Glutamatergic neuron (in vitro differentiated cells): ENCODE measurements at regions not wholly inside any gene's neighbourhood (a gene's known extent, or its start where the extent isn't known, plus 50 kb on each side); places are given as distances from the start of the nearest gene placed in this dataset.

ENCODE experiments used
- DNase-seq: peaks from one replicate; pipeline ENCODE4 v3.0.0; 2022
- H3K27ac Mint-ChIP-seq: one replicate; pipeline ENCODE4 v1.8.0; 2020; ENCODE audit warnings: mild to moderate bottlenecking, mixed read lengths, inconsistent platforms; ENCODE audit not compliant: unreplicated experiment
- H3K27me3 Mint-ChIP-seq: one replicate; pipeline ENCODE4 v1.8.0; 2020; ENCODE audit warnings: mild to moderate bottlenecking, moderate library complexity, mixed read lengths, inconsistent platforms; ENCODE audit not compliant: unreplicated experiment
- H3K36me3 Mint-ChIP-seq: one replicate; pipeline ENCODE4 v1.8.0; 2020; ENCODE audit warnings: mild to moderate bottlenecking, mixed read lengths, inconsistent platforms; ENCODE audit not compliant: unreplicated experiment
- H3K4me1 Mint-ChIP-seq: one replicate; pipeline ENCODE4 v1.8.0; 2020; ENCODE audit warnings: mild to moderate bottlenecking, low read depth, mixed read lengths, inconsistent platforms; ENCODE audit not compliant: unreplicated experiment
- H3K4me3 Mint-ChIP-seq: one replicate; pipeline ENCODE4 v1.8.0; 2020; ENCODE audit warnings: mild to moderate bottlenecking, mixed read lengths, inconsistent platforms; ENCODE audit not compliant: unreplicated experiment
- H3K9me3 Mint-ChIP-seq: one replicate; pipeline ENCODE4 v1.8.0; 2020; ENCODE audit warnings: mild to moderate bottlenecking, moderate library complexity, mixed read lengths, inconsistent platforms; ENCODE audit not compliant: unreplicated experiment
- TF ChIP-seq, protein P1 (sequence below): fragments of 200-600 bp; sonication (generic); IDR thresholded peaks from one replicate; pipeline ENCODE4 v1.5.0; 2021; ENCODE audit not compliant: partially characterized antibody, unreplicated experiment

DNA sequence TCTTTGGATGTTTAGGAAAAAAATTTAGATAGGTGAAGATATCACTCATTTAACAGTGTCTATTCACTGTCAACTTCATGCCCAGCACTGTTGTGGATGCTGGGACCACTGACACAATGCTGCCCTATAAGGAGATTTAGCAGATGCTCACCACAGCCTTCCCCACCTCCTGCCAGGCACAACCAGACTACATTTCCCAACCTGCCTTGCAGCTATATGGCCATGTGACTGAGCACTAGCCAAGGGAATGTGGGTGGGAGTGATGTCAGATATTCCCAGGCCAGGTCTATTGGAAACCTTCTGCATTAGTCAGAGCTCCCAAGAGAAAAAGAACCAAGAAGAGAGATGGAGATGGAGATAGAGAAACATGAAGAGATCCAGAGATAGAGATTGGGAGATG lies 302.6 kb upstream of the TAS2R1 start:
- peaks cover 1% of the 10 kb centered on the region for H3K9me3 Mint-ChIP-seq
- no peak overlapping the region for H3K27ac Mint-ChIP-seq
- H3K4me3 Mint-ChIP-seq, result no peak overlapping the region
- no peak for DNase-seq
- no peaks in the 10 kb centered on the region for H3K36me3 Mint-ChIP-seq
- no peaks in the 10 kb centered on the region for H3K27me3 Mint-ChIP-seq
- H3K4me1 Mint-ChIP-seq, result no peaks in the 10 kb centered on the region
- TF ChIP-seq, protein P1, sequence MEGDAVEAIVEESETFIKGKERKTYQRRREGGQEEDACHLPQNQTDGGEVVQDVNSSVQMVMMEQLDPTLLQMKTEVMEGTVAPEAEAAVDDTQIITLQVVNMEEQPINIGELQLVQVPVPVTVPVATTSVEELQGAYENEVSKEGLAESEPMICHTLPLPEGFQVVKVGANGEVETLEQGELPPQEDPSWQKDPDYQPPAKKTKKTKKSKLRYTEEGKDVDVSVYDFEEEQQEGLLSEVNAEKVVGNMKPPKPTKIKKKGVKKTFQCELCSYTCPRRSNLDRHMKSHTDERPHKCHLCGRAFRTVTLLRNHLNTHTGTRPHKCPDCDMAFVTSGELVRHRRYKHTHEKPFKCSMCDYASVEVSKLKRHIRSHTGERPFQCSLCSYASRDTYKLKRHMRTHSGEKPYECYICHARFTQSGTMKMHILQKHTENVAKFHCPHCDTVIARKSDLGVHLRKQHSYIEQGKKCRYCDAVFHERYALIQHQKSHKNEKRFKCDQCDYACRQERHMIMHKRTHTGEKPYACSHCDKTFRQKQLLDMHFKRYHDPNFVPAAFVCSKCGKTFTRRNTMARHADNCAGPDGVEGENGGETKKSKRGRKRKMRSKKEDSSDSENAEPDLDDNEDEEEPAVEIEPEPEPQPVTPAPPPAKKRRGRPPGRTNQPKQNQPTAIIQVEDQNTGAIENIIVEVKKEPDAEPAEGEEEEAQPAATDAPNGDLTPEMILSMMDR, result no peak

DNA sequence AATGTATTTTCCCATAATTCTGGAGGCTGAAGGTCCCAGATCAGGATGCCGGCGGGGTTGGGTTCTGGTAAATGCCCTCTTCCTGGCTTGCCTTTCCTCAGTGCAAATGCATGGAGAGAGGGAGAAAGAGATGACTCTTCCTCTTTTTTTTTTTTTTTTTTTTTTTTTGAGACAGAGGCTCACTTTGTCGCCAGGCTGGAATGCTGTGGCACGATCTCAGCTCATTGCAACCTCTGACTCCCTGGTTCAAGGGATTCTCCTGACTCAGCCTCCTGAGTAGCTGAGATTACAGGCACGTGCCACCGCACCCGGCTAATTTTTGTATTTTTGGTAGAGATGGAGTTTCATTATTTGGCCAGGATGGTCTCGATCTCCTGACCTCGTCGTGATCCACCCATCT lies 300.0 kb upstream of the TAS2R1 start:
- Mint-ChIP-seq H3K4me1 (peaks cover 1% of the 10 kb centered on the region), H3K9me3 (peaks cover 1% of the 10 kb centered on the region), H3K36me3 (no peaks in the 10 kb centered on the region), H3K4me3 (no peak overlapping the region), H3K27ac (no peak overlapping the region), H3K27me3 (no peaks in the 10 kb centered on the region)
- no peak for DNase-seq
- TF ChIP-seq, protein P1, result no peak

DNA sequence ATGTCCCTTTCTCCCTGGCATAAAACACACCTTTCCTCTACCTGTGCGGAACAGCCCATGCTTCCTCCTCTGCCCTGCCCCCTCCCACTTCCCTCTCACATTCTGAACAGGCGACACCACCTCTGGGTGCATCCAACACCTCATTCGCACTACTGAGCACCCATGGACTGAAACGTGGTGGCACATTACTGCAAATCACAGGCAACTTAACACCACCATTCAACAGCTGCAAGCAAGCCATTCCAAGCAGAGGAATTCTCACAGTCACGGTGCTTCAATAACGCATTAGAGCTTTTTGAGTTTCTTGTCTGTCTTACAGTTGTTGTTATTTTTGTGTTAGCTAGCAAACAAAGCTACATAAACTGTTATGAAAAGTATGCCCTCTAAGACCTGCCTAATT lies 298.2 kb upstream of the TAS2R1 start:
- DNase-seq, result no peak
- TF ChIP-seq, protein P1, result no peak
- peaks cover 2% of the 10 kb centered on the region for H3K27me3 Mint-ChIP-seq
- H3K36me3 Mint-ChIP-seq, result no peaks in the 10 kb centered on the region
- H3K27ac Mint-ChIP-seq, result no peak overlapping the region
- H3K9me3 Mint-ChIP-seq, result peaks cover 1% of the 10 kb centered on the region
- no peak overlapping the region for H3K4me3 Mint-ChIP-seq
- H3K4me1 Mint-ChIP-seq, result peaks cover 1% of the 10 kb centered on the region

DNA sequence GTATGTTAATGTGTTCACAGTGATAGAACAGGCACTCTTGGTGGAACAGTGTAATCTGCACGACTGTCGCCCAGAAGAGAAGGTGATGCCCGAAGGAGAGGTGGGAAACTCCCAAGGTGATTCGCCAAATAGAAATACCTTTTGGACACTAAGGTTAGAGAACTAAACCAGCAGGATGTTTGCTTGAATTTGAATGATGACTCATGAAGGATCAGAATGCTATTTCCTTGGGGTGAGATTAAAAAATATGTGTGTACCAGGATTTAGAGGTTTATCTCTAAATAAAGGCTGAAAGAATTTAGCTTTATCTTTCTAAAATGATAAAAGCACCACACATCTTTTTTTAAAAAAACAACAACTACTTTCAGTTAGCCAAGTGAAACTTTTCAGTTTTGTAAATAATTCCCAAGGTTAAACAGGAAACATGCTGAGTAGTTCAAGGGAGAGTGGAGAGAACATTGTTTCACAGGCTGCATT lies 297.4 kb upstream of the TAS2R1 start:
- no peak overlapping the region for H3K4me3 Mint-ChIP-seq
- H3K27me3 Mint-ChIP-seq, result peaks cover 2% of the 10 kb centered on the region
- H3K27ac Mint-ChIP-seq, result no peak overlapping the region
- H3K36me3 Mint-ChIP-seq, result no peaks in the 10 kb centered on the region
- TF ChIP-seq, protein P1, result no peak
- H3K9me3 Mint-ChIP-seq, result peaks cover 1% of the 10 kb centered on the region
- peaks cover 1% of the 10 kb centered on the region for H3K4me1 Mint-ChIP-seq
- DNase-seq, result no peak

DNA sequence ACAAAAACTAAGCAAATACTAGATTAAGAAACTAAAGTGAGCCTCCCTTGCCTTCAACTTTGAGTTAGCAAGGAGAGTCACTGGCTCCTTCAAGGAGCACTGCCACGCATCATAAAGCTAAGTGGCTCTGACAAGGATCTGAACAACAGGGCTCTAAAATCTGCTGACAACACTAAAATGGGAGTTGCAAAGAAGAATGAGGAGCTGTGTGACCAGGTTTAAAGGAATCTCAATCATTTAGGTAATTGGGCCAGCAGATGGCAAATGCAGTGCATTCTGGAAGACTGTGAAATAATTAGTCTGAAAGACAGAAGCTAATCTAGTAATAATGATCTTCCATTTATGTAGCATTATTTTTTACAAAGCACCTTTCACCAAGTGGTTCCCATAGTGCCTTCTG lies 297.0 kb upstream of the TAS2R1 start:
- H3K9me3 Mint-ChIP-seq, result peaks cover 1% of the 10 kb centered on the region
- H3K27ac Mint-ChIP-seq, result no peak overlapping the region
- H3K4me3 Mint-ChIP-seq, result no peak overlapping the region
- H3K4me1 Mint-ChIP-seq, result peaks cover 1% of the 10 kb centered on the region
- no peaks in the 10 kb centered on the region for H3K36me3 Mint-ChIP-seq
- peaks cover 2% of the 10 kb centered on the region for H3K27me3 Mint-ChIP-seq
- TF ChIP-seq, protein P1, result no peak
- no peak for DNase-seq
